NCI-H146 (cell line): ENCODE measurements at regions not wholly inside any gene's neighbourhood (a gene's known extent, or its start where the extent isn't known, plus 50 kb on each side); places are given as distances from the start of the nearest gene placed in this dataset.
"Not testable (repeated sequence)": the region's sequence is repeated elsewhere in the genome, so short reads cannot be mapped to it uniquely, and the experiment has no call there.

Experiments used
- DNase-seq: peaks from one replicate; lab custom pipeline; 2025; lab: John Stamatoyannopoulos, UW

DNA sequence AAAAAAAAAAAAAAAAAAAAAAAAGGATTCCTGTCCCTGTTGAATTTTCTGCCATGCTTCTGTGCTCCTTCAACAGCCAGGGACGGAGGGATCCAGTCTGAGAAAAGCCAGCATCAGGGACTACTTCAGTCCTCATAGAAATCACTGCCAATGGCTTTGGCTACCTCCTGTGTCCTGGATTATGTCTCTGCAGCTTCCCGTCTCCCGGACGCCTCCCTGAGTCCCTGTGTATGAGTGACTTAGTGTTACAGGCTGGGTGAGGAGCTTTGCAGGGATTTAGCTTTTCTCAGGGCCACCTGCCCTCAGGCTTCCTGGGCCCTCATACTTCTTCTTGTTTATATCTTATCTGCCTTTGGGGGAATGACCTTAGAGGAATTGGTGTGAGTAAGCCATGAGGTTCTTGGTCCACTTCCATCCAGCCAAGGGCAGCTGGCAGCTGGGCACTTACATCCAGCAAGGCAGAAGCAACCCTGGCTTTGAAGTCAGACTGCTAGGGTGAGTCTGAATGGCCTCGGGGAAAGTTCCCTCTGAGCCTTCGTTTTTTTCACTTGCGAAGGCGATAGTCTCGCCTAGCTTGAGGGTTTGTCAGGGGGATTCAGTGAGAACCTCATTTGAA, 83.6 kb upstream of the CRYM start:
- DNase-seq: not testable (repeated sequence)

DNA sequence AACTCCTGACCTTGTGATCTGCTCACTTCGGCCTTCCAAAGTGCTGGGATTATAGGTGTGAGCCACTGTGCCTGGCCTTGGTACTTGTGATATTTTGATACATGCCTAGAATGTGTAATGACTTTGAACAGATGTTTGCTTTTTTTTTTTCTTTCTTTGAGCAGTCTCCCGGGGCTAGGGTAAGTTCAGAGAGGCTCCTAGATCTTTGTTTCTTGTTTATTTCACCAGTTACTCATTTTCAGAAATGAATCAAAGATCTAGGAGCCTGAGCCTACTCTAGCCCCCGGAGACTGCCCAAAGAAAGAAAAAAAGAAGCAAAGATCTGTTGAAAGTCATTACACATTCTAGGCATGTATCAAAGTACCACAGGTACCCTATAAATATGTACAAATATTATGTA, 83.0 kb upstream of the CRYM start:
- DNase-seq: not testable (repeated sequence)

DNA sequence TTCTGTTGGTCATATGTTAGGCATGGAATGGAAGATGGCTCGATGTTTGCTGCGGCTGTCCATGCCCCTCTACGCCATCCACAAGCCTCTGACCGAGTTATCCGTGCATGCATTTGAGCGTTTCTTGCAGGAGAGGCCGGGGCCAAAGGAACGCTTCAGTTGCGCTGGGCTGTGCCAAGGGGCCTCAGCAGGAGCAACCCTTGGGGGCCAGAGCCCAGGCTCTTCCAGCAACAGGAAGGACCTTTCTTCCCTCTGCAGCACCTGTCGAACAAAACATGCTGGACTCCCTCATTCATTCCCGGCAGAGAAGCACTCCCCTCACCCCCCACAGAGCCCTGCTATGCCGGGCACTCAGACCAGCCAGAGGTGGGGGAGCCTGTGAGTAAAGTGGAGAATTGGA, 81.4 kb upstream of the CRYM start:
- not testable (repeated sequence) for DNase-seq

DNA sequence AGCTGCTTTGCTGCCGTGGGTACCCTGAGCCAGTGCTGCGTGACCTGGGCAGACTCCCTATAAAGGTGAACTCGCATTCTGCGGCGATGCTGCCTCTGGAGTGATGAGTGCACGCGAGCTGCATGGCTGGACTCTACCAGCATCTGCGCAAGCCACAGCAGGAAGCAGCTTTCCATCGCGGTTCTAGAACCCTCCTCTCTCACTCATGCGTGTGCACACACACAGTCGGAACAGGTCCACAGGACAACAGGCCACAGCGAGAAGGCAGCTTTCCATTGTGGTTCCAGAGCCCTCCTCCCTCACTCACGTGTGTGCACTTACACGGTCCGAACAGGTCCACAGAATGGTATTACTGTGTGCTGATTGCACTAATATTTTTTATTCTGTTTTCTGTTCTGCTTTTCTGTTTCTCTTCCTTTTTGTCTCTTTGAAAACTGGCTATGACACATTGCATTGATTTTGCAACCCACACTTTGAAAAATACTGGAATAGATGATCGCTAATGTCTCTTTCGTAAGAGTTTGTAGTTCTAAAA, 80.2 kb upstream of the CRYM start:
- DNase-seq: not testable (repeated sequence)

DNA sequence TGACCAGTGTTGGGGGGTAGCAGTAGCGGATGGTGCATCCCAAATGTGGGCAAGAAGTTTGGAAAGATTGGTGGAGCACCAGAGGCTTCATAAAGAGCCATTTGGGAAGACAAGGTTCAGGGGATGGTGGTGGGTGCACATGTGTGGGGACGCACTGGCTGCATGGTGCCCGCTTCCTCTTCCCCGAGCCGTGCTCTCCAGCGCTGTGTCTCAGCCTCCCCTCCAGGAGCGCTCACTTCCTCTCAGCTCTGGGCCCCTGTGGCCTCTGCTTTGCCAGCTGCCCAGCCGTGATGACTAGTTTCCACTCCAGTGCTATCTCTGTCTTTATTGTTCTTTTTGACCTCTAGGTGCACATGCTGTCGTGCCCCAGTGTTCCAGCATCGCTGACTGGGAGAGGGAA, 78.2 kb upstream of the CRYM start:
- not testable (repeated sequence) for DNase-seq

DNA sequence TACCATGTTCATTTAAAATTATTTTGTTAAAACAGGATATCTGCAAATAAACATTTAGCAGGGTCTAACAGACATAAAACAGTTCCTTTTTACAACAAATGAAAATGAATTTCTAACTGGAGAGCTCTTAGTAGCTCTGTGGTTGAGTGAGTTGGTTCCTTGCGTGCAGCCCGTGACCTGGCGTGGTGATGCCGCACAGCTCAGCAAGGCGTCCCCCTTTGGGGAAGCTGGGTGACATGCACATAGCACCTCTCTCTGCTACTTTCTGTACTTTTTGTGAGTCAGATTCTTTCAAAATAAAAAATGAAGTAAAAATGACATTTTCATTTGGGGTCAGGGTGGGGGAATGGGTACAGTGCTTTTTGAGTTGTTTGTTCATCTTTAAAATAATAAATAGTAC, 73.3 kb upstream of the CRYM start:
- not testable (repeated sequence) for DNase-seq

DNA sequence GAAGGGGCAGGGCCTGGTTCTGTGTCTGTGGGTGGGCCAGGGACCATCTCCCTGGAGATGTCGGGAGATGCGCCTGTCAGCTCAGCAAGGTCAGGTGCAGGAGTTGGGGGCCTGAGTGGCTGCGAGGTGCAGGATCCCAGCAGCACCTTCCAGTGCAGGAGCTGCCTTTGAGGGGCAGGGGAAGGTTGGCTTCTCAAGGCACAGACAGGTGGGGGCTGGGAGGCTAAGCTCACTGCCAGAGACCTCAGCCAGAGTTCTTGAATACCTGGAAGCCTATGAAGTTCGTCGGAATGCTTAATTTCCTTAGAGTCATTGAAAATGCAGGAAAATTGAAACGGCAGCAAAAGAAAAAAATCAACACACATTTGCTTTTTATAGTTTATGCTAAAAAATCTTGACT, 72.8 kb upstream of the CRYM start:
- not testable (repeated sequence) for DNase-seq

DNA sequence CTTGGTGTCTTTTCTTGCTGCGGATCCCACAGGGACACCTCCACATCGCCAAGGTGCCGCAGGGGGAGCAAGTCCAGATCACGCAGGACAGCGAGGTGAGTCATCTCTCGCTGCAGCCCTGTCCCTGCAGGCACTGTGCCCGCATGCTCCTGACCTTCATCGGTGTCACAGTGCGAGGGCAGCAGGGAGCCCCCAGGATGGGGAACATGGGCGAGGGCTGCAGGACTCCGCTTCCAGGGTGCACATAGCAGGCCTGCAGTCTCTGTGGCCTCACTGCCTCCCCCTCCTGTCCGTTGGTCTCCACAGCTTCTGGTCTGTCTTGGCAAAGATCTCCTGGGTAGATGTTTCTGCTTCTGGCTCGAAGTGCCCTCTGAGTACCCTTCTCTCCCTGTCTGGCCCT, 71.2 kb upstream of the CRYM start:
- not testable (repeated sequence) for DNase-seq

DNA sequence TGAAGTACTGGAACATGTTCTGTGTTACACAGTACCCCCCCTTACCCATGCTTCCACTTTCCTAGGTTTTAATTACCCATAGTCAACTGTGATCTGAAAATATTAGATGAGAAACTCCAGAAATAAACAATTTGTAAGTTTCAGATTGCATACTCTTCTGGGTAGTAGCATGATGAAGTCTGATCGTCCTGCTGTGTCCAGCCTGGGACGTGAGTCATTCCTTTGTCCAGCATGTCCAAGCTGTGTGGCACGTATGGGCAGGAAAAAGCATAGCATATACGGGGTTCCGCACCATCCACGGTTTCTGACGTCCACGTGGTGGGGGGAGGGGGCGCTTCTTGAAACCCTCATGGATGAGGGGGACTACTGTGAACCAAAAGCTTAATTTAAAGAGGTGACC, 70.7 kb upstream of the CRYM start:
- not testable (repeated sequence) for DNase-seq

DNA sequence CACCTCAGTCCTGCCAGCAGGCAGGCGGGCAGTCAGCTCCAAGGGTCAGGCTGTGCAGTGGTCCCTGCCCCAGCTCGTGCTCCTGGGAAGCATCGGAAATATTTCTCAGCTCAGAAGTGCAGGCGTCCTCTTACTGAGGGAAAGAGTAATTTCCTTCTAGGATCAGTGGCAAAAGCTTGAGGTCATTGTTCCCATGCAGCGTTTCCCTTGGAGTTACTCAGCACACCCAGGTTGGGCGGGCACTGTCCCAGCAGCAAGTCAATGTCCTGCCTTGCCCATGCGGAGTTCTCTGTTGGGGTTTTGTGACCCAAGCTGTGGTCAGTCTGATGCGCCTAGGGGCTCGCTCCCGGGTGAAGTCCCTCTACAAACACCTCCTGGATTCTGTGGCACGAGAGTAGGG, 69.4 kb upstream of the CRYM start:
- not testable (repeated sequence) for DNase-seq

DNA sequence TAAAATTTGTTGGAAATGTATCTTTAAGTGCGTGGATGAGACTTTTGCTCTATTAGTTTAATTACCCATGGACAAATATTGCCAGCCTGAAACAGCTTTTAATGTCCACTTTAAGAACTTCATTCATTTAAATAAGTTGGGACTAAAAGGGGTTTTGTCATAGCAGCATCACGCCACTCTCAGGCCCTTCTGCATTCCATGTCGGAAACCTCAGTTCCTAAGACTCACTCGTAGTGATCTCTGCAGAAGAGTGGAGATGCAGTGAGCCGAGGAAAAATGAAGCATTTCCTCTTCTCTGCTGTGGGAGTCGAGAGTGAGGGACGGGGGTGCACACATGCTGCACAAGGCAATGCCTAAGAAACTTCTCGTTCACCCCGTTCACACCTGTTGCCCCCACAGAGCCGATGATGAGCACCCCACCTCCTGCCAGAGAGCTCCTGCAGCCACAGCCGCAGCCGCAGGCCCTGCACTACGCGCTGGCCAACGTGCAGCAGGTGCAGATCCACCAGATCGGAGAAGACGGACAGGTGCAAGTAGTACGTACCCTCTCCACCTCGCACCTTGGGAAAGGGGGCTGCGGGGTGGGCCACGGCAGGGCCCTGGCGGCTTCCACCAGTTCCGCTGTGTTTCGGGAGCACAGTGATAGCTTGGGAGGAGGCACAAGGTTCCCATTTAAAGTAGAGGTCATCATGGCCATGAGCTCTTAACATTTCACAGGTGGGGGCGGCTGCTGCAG, 68.8 kb upstream of the CRYM start:
- DNase-seq: not testable (repeated sequence)

DNA sequence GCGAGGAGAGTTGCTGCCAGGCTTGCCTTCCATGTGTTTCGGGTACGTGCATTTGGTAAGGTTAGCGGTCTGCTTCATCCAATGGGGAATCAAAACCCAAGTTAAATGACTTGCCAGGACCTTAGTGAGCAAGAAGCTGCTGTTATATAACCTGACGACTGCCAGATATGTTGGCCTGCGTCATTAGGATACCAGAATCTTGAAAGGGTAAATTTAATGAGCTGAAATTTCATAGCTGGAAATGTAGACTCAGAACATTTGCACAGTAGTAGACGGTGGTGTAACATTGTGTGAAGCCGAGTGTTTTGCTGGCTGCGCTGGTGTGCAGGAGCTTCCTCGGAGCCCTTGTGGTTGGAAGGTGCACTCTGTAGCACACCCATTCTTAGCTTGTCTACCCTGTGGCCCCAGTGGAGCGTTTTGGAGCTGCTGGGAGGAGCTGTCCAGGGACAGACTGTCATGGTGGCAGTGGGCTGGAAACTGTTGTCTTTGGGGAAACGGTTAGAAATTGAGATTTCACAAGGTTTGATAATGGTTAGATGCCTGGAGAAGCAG, 66.3 kb upstream of the CRYM start:
- DNase-seq: not testable (repeated sequence)

DNA sequence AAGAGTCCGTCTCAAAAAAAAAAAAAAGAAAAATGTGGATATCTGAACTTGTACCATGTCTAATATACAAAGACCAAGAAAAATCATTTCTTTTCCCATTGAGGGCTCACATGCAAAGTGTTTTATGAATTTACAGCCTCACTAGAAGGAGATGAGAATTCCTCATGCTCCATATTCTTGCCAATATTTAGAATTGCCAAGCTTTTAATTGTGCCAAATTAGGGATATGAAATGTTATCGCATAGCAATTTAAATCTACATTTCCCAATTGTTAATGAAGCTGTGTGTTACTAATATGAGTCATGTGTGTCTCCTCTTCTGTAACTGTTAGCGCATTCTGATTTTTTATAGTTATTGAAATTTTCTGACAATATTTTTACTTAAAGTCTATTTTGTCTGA, 63.0 kb upstream of the CRYM start:
- no peak for DNase-seq

DNA sequence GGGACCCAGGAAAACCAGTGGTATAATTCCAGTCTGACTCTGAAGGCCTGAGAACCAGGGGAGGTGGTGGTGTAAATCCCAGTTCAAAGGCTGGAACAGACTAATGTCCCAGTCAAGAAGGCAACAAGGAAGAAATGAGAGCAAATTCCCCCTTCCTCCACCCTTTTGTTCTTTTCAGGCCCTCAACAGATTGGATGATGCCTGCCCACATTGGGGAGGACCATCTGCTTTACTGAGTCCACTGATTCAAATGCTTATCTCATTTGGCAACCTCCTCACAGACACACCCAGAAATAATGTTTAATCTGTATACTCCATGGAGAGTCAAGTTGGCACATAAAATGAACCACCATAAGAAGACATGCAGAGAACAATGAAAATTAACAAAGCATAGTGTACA, 61.9 kb upstream of the CRYM start:
- no peak for DNase-seq

DNA sequence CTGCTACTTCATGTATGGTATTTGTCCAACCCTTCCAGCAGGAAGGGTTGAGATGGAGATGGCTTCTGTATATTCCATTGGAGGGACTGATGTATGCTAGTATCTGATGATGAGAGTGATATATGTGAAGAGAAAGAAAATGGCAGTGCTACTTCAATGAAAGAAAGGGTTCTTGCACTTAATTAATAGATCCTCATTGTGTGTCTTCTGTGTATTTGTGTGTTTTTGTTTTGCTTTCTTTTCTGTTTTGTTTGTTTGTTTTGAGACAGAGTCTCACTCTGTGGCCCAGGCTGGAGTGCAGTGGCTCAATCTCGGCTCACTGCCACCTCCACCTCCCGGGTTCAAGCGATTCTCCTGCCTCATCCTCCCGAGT, 61.2 kb upstream of the CRYM start:
- no peak for DNase-seq

DNA sequence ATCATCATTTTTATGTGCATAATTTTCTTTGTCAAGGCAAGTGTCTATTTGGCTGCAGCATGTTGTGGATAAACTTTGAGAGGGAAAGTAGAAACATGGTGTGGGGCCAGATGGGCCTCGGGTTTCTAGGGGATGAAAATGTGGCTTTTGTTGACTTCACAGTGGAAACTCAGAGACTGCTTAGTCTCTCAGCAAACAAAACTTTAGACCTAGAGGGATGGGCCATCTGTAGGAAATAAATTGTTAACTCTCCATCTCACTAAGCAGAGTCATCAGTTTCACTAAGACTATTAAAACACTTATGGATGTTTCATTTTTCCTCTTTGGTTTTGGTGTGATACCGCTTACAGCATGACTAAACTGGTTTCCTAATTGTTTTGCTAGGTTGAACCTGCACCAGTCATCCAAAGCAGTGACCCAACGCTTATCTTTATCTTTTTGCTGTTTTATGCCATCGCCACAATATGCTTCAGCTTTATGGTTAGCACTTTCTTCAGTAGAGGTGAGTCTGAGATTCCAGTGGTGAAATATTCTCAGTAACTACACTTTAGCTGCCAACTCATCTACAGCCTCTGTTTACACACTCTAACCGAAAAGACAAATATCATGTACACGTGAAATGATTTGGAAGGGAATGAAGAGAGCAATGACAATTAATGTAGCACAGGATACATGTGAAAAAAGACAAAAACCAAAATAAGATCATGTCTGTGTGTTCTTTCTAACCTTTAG, 60.6 kb upstream of the CRYM start:
- DNase-seq: no peak

DNA sequence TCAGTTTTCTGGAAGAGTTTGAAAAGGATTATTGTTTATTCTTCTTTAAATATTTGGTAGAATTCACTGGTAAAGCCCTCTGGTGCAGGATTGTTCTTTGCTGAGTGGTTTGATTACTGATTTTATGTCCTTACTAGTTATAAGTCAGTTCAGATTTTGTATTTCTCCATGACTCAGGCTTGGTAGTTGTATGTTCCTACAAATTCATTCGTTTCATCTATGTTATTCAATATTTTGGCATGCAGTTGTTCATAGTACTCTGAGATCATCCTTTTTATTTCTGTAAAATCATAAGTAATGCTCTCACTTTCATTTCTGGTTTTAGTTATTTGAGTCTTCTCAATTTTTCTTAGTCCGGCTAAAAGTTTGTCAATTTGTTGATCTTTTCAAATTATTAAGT, 58.1 kb upstream of the CRYM start:
- DNase-seq: no peak

DNA sequence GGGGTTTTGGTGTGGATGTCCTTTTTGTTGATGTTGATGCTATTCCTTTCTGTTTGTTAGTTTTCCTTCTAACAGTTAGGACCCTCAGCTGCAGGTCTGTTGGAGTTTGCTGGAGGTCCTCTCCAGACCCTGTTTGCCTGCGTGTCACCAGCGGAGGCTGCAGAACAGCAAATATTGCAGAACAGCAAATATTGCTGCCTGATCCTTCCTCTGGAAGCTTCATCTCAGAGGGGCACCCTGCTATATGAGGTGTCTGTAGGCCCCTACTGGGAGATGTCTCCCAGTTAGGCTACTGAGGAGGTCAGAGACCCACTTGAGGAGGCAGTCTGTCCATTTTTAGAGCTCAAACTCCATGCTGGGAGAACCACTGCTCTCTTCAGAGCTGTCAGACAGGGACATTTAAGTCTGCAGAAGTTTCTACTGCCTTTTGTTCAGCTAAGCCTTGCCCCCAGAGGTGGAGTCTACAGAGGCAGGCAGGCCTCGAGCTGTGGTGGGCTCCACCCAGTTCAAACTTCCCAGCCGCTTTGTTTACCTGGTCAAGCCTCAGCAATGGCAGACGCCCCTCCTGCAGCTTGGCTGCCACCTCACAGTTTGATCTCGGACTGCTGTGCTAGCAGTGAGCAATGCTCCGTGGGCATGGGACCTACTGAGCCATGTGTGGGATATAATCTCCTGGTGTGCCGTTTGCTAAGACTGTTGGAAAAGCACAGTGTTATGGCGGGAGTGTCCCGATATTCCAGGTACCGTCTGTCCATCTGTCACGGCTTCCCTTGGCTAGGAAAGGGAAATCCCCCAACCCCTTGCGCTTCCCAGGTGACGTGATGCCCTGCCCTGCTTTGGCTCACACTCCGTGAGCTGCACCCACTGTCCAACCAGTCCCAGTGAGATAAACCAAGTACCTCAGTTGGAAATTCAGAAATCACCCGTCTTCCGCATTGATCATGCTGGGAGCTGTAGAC, 56.4 kb upstream of the CRYM start:
- DNase-seq: not testable (repeated sequence)

DNA sequence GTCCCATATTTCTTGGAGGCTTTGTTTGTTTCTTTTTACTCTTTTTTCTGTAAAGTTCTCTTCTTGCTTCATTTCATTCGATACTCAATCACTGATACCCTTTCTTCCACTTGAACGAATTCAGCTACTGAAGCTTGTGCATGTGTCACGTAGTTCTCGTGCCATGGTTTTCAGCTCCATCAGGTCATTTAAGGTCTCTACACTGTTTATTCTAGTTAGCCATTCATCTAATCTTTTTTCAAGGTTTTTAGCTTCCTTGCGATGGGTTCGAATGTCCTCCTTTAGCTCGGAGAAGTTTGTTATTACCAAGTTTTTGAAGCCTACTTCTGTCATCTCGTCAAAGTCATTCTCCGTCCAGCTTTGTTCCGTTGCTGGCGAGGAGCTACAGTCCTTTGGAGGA, 55.6 kb upstream of the CRYM start:
- not testable (repeated sequence) for DNase-seq
